ENCODE measurements at regions not wholly inside any gene's neighbourhood (a gene's known extent, or its start where the extent isn't known, plus 50 kb on each side); places are given as distances from the start of the nearest gene placed in this dataset.

DNA sequence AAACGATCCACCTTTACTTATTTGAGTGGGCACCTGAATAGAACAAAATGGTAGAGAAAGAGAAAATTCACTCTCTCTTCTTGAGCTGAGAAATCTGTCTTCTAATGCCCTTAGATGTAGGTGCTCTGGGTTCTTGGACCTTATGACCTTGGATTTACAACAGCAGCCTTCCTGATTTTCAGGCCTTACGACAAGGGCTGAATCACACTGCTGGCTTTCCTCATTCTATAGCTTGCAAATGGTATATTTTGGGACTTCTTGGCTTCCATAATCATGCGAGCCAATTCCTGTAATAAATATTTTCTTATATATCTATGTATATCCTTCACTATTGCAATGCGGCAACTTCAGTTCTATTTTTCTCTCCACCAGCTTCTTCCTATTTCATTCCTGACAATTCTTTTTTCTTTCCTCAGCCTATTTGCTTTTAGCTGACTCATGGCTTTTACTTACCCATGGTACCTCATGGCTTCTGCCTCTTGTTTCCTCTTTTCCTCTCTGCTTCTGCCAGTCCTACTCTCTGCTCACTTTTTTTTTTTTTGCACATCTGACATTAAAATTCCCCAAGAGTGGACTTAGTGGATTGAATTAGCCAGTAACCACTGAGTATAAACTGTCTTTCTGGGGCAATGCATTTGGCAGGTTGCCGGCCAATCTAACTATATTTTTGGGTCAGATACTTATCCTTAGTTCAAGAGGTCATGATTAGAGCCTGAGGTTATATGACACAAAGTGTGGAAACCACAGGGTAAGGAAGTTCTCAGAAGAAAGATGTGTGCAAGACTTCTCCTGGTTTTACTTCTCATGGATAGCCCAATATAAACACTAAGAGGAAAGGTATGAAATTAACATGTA lies 359.5 kb downstream of the TMEM135 start:
- Histone ChIP-seq H3K27me3 (no peaks in the 10 kb centered on the region), H3K36me3 (no peaks in the 10 kb centered on the region), H2AFZ (replicated peaks) (no peak overlapping the region), H4K20me1 (ENCODE audit: low read depth) (no peaks in the 10 kb centered on the region), H3K9ac (no peak overlapping the region), H3F3A (ENCODE audit: low read depth) (no peaks in the 10 kb centered on the region), H3K79me2 (ENCODE audit: low read depth) (no peaks in the 10 kb centered on the region), H3K4me1 (no peaks in the 10 kb centered on the region), H3K27ac (no peak overlapping the region), H3K9me3 (ENCODE audit: low read depth) (no peaks in the 10 kb centered on the region), H3K4me2 (no peak overlapping the region), H3K4me3 (no peak overlapping the region)
- H3K4me3 Mint-ChIP-seq = no peak overlapping the region
- H3K9me3 Mint-ChIP-seq = no peaks in the 10 kb centered on the region
- no peaks in the 10 kb centered on the region for H3K36me3 Mint-ChIP-seq
- no peaks in the 10 kb centered on the region for H3K4me1 Mint-ChIP-seq
- no peaks in the 10 kb centered on the region for H3K27me3 Mint-ChIP-seq (ENCODE audit: insufficient read depth, low read depth)
- DNase-seq (ENCODE audit: low spot score) = no peak
- TF ChIP-seq, protein P1, sequence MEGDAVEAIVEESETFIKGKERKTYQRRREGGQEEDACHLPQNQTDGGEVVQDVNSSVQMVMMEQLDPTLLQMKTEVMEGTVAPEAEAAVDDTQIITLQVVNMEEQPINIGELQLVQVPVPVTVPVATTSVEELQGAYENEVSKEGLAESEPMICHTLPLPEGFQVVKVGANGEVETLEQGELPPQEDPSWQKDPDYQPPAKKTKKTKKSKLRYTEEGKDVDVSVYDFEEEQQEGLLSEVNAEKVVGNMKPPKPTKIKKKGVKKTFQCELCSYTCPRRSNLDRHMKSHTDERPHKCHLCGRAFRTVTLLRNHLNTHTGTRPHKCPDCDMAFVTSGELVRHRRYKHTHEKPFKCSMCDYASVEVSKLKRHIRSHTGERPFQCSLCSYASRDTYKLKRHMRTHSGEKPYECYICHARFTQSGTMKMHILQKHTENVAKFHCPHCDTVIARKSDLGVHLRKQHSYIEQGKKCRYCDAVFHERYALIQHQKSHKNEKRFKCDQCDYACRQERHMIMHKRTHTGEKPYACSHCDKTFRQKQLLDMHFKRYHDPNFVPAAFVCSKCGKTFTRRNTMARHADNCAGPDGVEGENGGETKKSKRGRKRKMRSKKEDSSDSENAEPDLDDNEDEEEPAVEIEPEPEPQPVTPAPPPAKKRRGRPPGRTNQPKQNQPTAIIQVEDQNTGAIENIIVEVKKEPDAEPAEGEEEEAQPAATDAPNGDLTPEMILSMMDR (IDR thresholded peaks at IDR 0.05) = no peak
- TF ChIP-seq EZH2 (IDR thresholded peaks at IDR 0.05) = no peak
- TF ChIP-seq EZH2phosphoT487 (IDR thresholded peaks at IDR 0.05) = no peak
- H3K27ac Mint-ChIP-seq = no peak overlapping the region

- no peaks in the 10 kb centered on the region for H3K36me3 ChIP-seq
- H2AFZ ChIP-seq (replicated peaks) = no peak overlapping the region
- Mint-ChIP-seq H3K9me3 (no peaks in the 10 kb centered on the region), H3K4me3 (no peak overlapping the region), H3K36me3 (no peaks in the 10 kb centered on the region), H3K4me1 (no peaks in the 10 kb centered on the region), H3K27me3 (ENCODE audit: insufficient read depth, low read depth) (no peaks in the 10 kb centered on the region), H3K27ac (no peak overlapping the region)
- H3K79me2 ChIP-seq (ENCODE audit: low read depth) = no peaks in the 10 kb centered on the region
- no peaks in the 10 kb centered on the region for H3K9me3 ChIP-seq (ENCODE audit: low read depth)
- H3K4me3 ChIP-seq = no peak overlapping the region
- DNase-seq (ENCODE audit: low spot score) = no peak
- TF ChIP-seq EZH2 (IDR thresholded peaks at IDR 0.05) = no peak
- TF ChIP-seq EZH2phosphoT487 (IDR thresholded peaks at IDR 0.05) = no peak
- TF ChIP-seq, protein P1 (IDR thresholded peaks at IDR 0.05) = no peak
- H3F3A ChIP-seq (ENCODE audit: low read depth) = no peaks in the 10 kb centered on the region
- H3K4me1 ChIP-seq = no peaks in the 10 kb centered on the region
- no peak overlapping the region for H3K9ac ChIP-seq
- H3K27ac ChIP-seq = no peak overlapping the region
- H4K20me1 ChIP-seq (ENCODE audit: low read depth) = no peaks in the 10 kb centered on the region
- no peak overlapping the region for H3K4me2 ChIP-seq
- H3K27me3 ChIP-seq = no peaks in the 10 kb centered on the region
These were observed 357.2 kb downstream of the TMEM135 start for GRCh38 chr11:87394924-87395323.

- no peaks in the 10 kb centered on the region for H3K27me3 Mint-ChIP-seq (ENCODE audit: insufficient read depth, low read depth)
- TF ChIP-seq, protein P1 (IDR thresholded peaks at IDR 0.05) = no peak
- TF ChIP-seq EZH2 (IDR thresholded peaks at IDR 0.05) (no peak), EZH2phosphoT487 (IDR thresholded peaks at IDR 0.05) (no peak)
These were observed 354.9 kb downstream of the TMEM135 start for GRCh38 chr11:87392665-87393064.

More at GRCh38 chr11:87392665-87393064, 354.9 kb downstream of the TMEM135 start:
- Histone ChIP-seq H3K27me3 (no peaks in the 10 kb centered on the region), H3K4me3 (no peak overlapping the region), H2AFZ (replicated peaks) (no peak overlapping the region), H3K9me3 (ENCODE audit: low read depth) (no peaks in the 10 kb centered on the region), H4K20me1 (ENCODE audit: low read depth) (no peaks in the 10 kb centered on the region), H3K4me1 (no peaks in the 10 kb centered on the region), H3K9ac (no peak overlapping the region), H3K79me2 (ENCODE audit: low read depth) (no peaks in the 10 kb centered on the region), H3K4me2 (no peak overlapping the region), H3K36me3 (no peaks in the 10 kb centered on the region), H3F3A (ENCODE audit: low read depth) (no peaks in the 10 kb centered on the region), H3K27ac (no peak overlapping the region)
- no peak overlapping the region for H3K4me3 Mint-ChIP-seq
- H3K9me3 Mint-ChIP-seq = peaks cover 8% of the 10 kb centered on the region
- H3K4me1 Mint-ChIP-seq = no peaks in the 10 kb centered on the region
- no peak for DNase-seq (ENCODE audit: low spot score)
- no peak overlapping the region for H3K27ac Mint-ChIP-seq
- H3K36me3 Mint-ChIP-seq = peaks cover 2% of the 10 kb centered on the region
